ENCODE measurements at regions not wholly inside any gene's neighbourhood (a gene's known extent, or its start where the extent isn't known, plus 50 kb on each side); places are given as distances from the start of the nearest gene placed in this dataset.

DNA sequence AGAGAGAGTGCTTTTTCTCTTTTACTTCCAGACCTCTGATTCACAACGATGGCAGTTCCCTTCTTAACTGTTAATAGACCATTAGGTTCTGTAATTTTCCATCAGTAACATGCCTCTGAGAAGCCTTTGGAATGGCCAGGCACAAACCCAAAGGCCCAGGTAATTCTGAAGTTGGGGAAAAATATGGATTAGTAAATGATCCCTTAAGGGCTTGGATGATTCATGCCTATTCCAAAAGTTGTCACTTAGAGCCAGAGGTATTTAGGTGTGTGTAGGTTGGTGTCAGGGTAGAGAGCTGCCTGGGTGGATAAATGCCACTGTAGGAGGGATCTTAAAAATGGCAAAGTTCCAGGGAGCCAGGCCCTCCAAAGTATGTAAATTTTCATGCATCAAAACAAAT is 228.8 kb downstream of the PLK2 start:
- no peak for TF ChIP-seq POLR2AphosphoS5 (IDR thresholded peaks at IDR 0.05)
- TF ChIP-seq EP300 (IDR thresholded peaks at IDR 0.05): no peak
- TF ChIP-seq POLR2A (IDR thresholded peaks at IDR 0.05): no peak
- TF ChIP-seq, protein P1, sequence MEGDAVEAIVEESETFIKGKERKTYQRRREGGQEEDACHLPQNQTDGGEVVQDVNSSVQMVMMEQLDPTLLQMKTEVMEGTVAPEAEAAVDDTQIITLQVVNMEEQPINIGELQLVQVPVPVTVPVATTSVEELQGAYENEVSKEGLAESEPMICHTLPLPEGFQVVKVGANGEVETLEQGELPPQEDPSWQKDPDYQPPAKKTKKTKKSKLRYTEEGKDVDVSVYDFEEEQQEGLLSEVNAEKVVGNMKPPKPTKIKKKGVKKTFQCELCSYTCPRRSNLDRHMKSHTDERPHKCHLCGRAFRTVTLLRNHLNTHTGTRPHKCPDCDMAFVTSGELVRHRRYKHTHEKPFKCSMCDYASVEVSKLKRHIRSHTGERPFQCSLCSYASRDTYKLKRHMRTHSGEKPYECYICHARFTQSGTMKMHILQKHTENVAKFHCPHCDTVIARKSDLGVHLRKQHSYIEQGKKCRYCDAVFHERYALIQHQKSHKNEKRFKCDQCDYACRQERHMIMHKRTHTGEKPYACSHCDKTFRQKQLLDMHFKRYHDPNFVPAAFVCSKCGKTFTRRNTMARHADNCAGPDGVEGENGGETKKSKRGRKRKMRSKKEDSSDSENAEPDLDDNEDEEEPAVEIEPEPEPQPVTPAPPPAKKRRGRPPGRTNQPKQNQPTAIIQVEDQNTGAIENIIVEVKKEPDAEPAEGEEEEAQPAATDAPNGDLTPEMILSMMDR (IDR thresholded peaks at IDR 0.05): no peak
- no peak for DNase-seq
- peaks cover 0 to 6% (median 5%) of the 10 kb centered on the region in 4 donors for H3K4me1 ChIP-seq
- no peak overlapping the region for H3K4me3 ChIP-seq
- no peaks in the 10 kb centered on the region for H3K27me3 ChIP-seq
- H3K36me3 ChIP-seq: no peaks in the 10 kb centered on the region
- 54 to 61% methylated on average over 1 of the region's 1 CpG for WGBS, 2 donors
- no peaks in the 10 kb centered on the region for H3K9me3 ChIP-seq
- H3K27ac ChIP-seq: no peak overlapping the region
- ATAC-seq (ENCODE audit: low FRiP score in 2 of 2): no peak

DNA sequence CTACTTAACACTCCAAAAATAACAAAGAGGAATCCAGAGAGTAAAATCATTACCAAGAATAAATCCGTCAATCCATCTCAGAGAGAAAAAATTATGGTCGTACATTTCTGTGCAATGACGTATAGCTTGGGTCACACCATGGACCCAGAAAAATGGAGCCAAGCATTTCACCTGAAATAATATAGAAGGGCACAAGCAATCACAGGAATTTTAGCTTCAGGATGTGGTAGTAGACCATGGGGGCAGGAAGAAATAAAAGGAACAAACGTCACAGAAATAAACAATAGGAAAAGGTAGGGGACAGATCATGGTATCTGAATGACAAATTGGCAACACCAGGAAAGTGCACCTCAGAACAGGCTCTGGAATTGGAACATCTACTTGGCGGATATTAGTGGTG is 231.0 kb downstream of the PLK2 start:
- H3K27ac ChIP-seq: no peak overlapping the region
- H3K27me3 ChIP-seq: no peaks in the 10 kb centered on the region
- H3K36me3 ChIP-seq: no peaks in the 10 kb centered on the region
- DNase-seq: no peak
- 89% methylated on average over 5 of the region's 5 CpGs for WGBS, 2 donors
- ATAC-seq (ENCODE audit: low FRiP score in 2 of 2): no peak
- H3K4me1 ChIP-seq: no peaks in the 10 kb centered on the region
- no peaks in the 10 kb centered on the region for H3K9me3 ChIP-seq
- TF ChIP-seq POLR2A (IDR thresholded peaks at IDR 0.05) (no peak), EP300 (IDR thresholded peaks at IDR 0.05) (no peak)
- TF ChIP-seq, protein P1 (IDR thresholded peaks at IDR 0.05): no peak
- no peak overlapping the region for H3K4me3 ChIP-seq

DNA sequence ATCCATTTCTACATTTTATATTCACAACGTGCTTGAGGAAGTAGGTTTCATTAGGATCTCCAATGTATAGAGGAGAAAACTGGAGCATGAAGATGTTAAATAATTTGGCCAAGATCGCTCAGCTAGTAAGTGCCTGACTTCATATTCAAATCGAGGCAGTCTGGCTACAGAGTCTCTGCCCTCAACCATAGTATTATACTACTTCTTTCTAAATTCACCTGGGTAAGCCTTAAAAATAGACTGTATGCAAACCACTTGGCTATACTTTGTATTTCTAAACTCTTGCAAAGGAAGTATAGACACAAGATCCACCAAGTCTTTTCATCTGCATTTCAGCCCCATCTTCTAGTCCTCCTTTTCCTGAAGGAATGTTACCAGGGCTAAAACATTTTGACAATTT is 232.0 kb downstream of the PLK2 start:
- Histone ChIP-seq H3K9me3 (no peaks in the 10 kb centered on the region), H3K36me3 (no peaks in the 10 kb centered on the region), H3K27ac (no peak overlapping the region), H3K4me3 (no peak overlapping the region), H3K27me3 (no peaks in the 10 kb centered on the region), H3K4me1 (no peaks in the 10 kb centered on the region)
- WGBS, 2 donors: 84 to 86% methylated on average over 3 of the region's 3 CpGs
- no peak for DNase-seq
- ATAC-seq (ENCODE audit: low FRiP score in 2 of 2): no peak
- TF ChIP-seq POLR2A (IDR thresholded peaks at IDR 0.05): no peak
- no peak for TF ChIP-seq POLR2AphosphoS5 (IDR thresholded peaks at IDR 0.05)
- no peak for TF ChIP-seq EP300 (IDR thresholded peaks at IDR 0.05)
- TF ChIP-seq, protein P1 (IDR thresholded peaks at IDR 0.05): no peak

DNA sequence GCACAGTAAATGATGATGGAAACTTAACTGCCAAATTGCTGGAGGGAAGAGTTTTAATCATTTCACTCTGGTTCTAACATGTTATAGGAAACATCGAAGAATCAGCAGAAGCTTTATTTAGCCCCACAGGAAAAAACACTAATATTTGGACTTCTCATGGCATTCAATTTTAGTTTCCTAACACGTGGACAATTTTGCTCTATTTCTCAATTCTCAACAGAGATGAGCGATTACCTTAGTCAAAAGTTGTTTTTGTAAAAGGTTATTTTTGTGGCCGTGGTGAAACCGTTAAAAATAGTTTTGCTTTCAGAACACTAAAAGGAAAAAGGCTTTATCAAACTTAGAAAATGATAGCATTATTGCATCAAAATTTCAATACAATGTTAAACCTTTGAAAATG is 235.2 kb downstream of the PLK2 start:
- H3K9me3 ChIP-seq: no peaks in the 10 kb centered on the region
- no peak overlapping the region for H3K4me3 ChIP-seq
- ATAC-seq (ENCODE audit: low FRiP score in 2 of 2) (no peak), DNase-seq (no peak)
- TF ChIP-seq, protein P1 (IDR thresholded peaks at IDR 0.05): no peak
- TF ChIP-seq POLR2AphosphoS5 (IDR thresholded peaks at IDR 0.05) (no peak), POLR2A (IDR thresholded peaks at IDR 0.05) (no peak), EP300 (IDR thresholded peaks at IDR 0.05) (no peak)
- H3K27me3 ChIP-seq: no peaks in the 10 kb centered on the region
- no peak overlapping the region for H3K27ac ChIP-seq
- H3K4me1 ChIP-seq: no peaks in the 10 kb centered on the region
- 56 to 63% methylated on average over 5 of the region's 5 CpGs for WGBS, 2 donors
- H3K36me3 ChIP-seq: no peaks in the 10 kb centered on the region

DNA sequence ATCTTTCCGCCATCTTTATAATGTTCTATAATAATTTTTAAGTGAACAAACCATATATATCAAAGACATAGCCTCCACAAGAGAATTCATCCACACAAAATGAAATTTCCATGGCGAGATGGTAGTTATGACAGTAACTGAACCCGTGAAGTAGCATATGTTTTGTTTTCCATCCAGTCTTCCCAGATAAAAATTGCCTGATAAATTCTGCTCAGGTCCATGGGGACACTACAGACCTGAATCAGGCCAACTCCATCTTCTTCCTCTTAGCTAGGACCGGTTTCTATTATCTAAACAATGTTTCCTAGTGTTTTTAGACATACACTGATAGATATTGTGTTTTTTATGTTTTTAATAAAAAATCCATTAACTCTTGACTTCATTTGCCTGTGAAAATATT is 235.7 kb downstream of the PLK2 start:
- H3K4me3 ChIP-seq: no peak overlapping the region
- H3K27me3 ChIP-seq: no peaks in the 10 kb centered on the region
- ATAC-seq (ENCODE audit: low FRiP score in 2 of 2): no peak
- no peak for TF ChIP-seq EP300 (IDR thresholded peaks at IDR 0.05)
- no peak for TF ChIP-seq POLR2AphosphoS5 (IDR thresholded peaks at IDR 0.05)
- TF ChIP-seq, protein P1 (IDR thresholded peaks at IDR 0.05): no peak
- TF ChIP-seq POLR2A (IDR thresholded peaks at IDR 0.05): no peak
- no peak overlapping the region for H3K27ac ChIP-seq
- WGBS, 2 donors: 77 to 78% methylated on average over 4 of the region's 4 CpGs
- H3K9me3 ChIP-seq: no peaks in the 10 kb centered on the region
- H3K4me1 ChIP-seq: no peaks in the 10 kb centered on the region
- H3K36me3 ChIP-seq: no peaks in the 10 kb centered on the region
- no peak for DNase-seq
